AG08395 (cell line): ENCODE measurements at regions not wholly inside any gene's neighbourhood (a gene's known extent, or its start where the extent isn't known, plus 50 kb on each side); places are given as distances from the start of the nearest gene placed in this dataset.

Experiments
- DNase-seq: peaks from one replicate; pipeline ENCODE4 v3.0.0; 2012; ENCODE audit warnings: mixed read lengths, low spot score

- DNase-seq: no peak
These were observed 261.0 kb upstream of the CDH6 start for GRCh38 chr5:30932273-30933017.

- DNase-seq: no peak
These were observed 262.8 kb upstream of the CDH6 start for GRCh38 chr5:30930736-30931135.

- no peak for DNase-seq
These were observed 264.5 kb upstream of the CDH6 start for GRCh38 chr5:30928956-30929355.

- DNase-seq: no peak
These were observed 267.3 kb upstream of the CDH6 start for GRCh38 chr5:30926218-30926617.

GRCh38 chr5:30921388-30921787 lies 272.1 kb upstream of the CDH6 start:
- DNase-seq: no peak

GRCh38 chr5:30918171-30918570 lies 275.3 kb upstream of the CDH6 start:
- DNase-seq: no peak

GRCh38 chr5:30908356-30908755 lies 285.1 kb upstream of the CDH6 start:
- no peak for DNase-seq

GRCh38 chr5:30900367-30900766 lies 293.1 kb upstream of the CDH6 start:
- DNase-seq: no peak

- no peak for DNase-seq
These were observed 298.7 kb upstream of the CDH6 start for GRCh38 chr5:30894811-30895210.

GRCh38 chr5:30891660-30892059 lies 301.8 kb upstream of the CDH6 start:
- DNase-seq: no peak

GRCh38 chr5:30890377-30890776 lies 303.1 kb upstream of the CDH6 start:
- DNase-seq: no peak

GRCh38 chr5:30880514-30880913 lies 313.0 kb upstream of the CDH6 start:
- no peak for DNase-seq

- no peak for DNase-seq
These were observed 313.6 kb upstream of the CDH6 start for GRCh38 chr5:30879887-30880286.

- no peak for DNase-seq
These were observed 314.7 kb upstream of the CDH6 start for GRCh38 chr5:30878746-30879145.

- no peak for DNase-seq
These were observed 315.2 kb upstream of the CDH6 start for GRCh38 chr5:30878296-30878695.

- DNase-seq: no peak
These were observed 319.0 kb upstream of the CDH6 start for GRCh38 chr5:30874241-30875034.

GRCh38 chr5:30871196-30871595 lies 322.3 kb upstream of the CDH6 start:
- no peak for DNase-seq

GRCh38 chr5:30867711-30868110 lies 325.8 kb upstream of the CDH6 start:
- DNase-seq: no peak

GRCh38 chr5:30866142-30866541 lies 327.3 kb upstream of the CDH6 start:
- DNase-seq: no peak

- DNase-seq: no peak
These were observed 337.2 kb upstream of the CDH6 start for GRCh38 chr5:30856242-30856641.

GRCh38 chr5:30853158-30853557 lies 340.3 kb upstream of the CDH6 start:
- no peak for DNase-seq

- DNase-seq: no peak
These were observed 342.6 kb upstream of the CDH6 start for GRCh38 chr5:30850866-30851265.

- DNase-seq: no peak
These were observed 343.4 kb upstream of the CDH6 start for GRCh38 chr5:30849931-30850710.
